Lung (tissue), 11 donors: ENCODE measurements at regions not wholly inside any gene's neighbourhood (a gene's known extent, or its start where the extent isn't known, plus 50 kb on each side); places are given as distances from the start of the nearest gene placed in this dataset.

Source experiments
- ATAC-seq: fragments of 200-7000 bp; cut with Tn5 transposase; one replicate; pipeline ENCODE4 v1.9.1; 2020; ENCODE audit warnings: moderate number of reproducible peaks; ENCODE audit not compliant: insufficient read depth, low FRiP score
- DNase-seq, 3 donors: peaks; one replicate each; pipeline ENCODE4 v3.0.0-alpha.2; 2013 to 2017
- H3K27ac ChIP-seq, 2 donors: one replicate each; pipeline ENCODE4 v1.5.1; 2013; ENCODE audit warnings: mild to moderate bottlenecking in 2 of 2, moderate library complexity in 2 of 2, control low read depth in 1 of 2, inconsistent platforms in 1 of 2, low read depth in 1 of 2, low read length in 1 of 2
- H3K27me3 ChIP-seq, 3 donors: one replicate each; pipeline ENCODE4 v1.5.1; 2013; ENCODE audit warnings: low read length in 2 of 3; ENCODE audit not compliant: control insufficient read depth in 3 of 3, insufficient read depth in 3 of 3
- H3K36me3 ChIP-seq, 4 donors: one replicate each; pipeline ENCODE4 v1.5.1; 2013; ENCODE audit warnings: low read length in 4 of 4, mild to moderate bottlenecking in 1 of 4, moderate library complexity in 1 of 4; ENCODE audit not compliant: control insufficient read depth in 4 of 4, insufficient read depth in 4 of 4
- H3K4me1 ChIP-seq, 5 donors: one replicate each; pipeline ENCODE4 v1.5.1; 2013; ENCODE audit warnings: low read length in 5 of 5, mild to moderate bottlenecking in 2 of 5, moderate library complexity in 1 of 5; ENCODE audit not compliant: control insufficient read depth in 5 of 5, insufficient read depth in 5 of 5
- H3K4me3 ChIP-seq: one replicate; pipeline ENCODE4 v1.5.1; 2013; ENCODE audit warnings: mild to moderate bottlenecking, control low read depth, moderate library complexity
- H3K9ac ChIP-seq, 2 donors: one replicate each; pipeline ENCODE4 v1.5.1; 2013; ENCODE audit warnings: low read length in 2 of 2, control low read depth in 1 of 2; ENCODE audit not compliant: insufficient read depth in 1 of 2
- H3K9me3 ChIP-seq, 4 donors: one replicate each; pipeline ENCODE4 v1.5.1; 2013; ENCODE audit warnings: low read length in 3 of 4, mild to moderate bottlenecking in 1 of 4, moderate library complexity in 1 of 4; ENCODE audit not compliant: control insufficient read depth in 4 of 4, insufficient read depth in 3 of 4
- WGBS, 2 donors: extraction: QIAGEN DNeasy Blood & Tissue Kit; methylation state at CpG; one replicate each; pipeline ENCODE4 v1.1.7; 2013; 5-methylcytosine and 5-hydroxymethylcytosine counted together
- TF ChIP-seq, protein P1 (sequence below): IDR thresholded peaks from 2 replicates; pipeline ENCODE4 v1.5.1; 2012; ENCODE audit warnings: mild to moderate bottlenecking; ENCODE audit errors: control extremely low read depth, extremely low read depth
- donor health status: control.
- donor health status: control.
- donor health status: Bipolar disorder and iron deficiency.
- donor health status: healthy.
- donor health status: DM: yes; HTN: yes; CAD: no.

DNA sequence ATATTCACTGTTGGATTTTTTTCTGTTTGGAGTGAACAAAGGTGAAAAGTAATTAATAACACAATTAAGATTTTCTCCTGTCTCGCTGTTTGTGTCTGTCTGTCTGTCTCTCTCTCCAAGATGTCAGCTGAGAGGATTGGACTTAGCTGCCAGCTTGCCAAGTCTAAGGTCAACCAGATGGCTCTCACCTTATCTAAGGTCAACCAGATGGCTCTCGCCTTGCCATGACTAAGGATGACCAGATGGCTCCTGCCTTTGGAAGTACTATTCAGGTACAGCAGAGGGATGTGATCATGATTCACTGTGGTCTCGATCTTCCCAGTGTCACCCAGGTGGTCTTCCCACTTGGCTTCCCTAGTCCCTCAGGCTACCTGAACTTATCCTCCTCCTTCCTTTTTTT is 1436.4 kb downstream of the UQCRFS1 start:
- no peak overlapping the region for H3K9ac ChIP-seq
- H3K4me1 ChIP-seq: no peaks in the 10 kb centered on the region
- DNase-seq: no peak
- H3K27ac ChIP-seq: no peak overlapping the region
- H3K27me3 ChIP-seq: no peaks in the 10 kb centered on the region
- WGBS, 2 donors: 98 to 100% methylated on average over 3 of the region's 3 CpGs
- H3K4me3 ChIP-seq: no peak overlapping the region
- TF ChIP-seq, protein P1, sequence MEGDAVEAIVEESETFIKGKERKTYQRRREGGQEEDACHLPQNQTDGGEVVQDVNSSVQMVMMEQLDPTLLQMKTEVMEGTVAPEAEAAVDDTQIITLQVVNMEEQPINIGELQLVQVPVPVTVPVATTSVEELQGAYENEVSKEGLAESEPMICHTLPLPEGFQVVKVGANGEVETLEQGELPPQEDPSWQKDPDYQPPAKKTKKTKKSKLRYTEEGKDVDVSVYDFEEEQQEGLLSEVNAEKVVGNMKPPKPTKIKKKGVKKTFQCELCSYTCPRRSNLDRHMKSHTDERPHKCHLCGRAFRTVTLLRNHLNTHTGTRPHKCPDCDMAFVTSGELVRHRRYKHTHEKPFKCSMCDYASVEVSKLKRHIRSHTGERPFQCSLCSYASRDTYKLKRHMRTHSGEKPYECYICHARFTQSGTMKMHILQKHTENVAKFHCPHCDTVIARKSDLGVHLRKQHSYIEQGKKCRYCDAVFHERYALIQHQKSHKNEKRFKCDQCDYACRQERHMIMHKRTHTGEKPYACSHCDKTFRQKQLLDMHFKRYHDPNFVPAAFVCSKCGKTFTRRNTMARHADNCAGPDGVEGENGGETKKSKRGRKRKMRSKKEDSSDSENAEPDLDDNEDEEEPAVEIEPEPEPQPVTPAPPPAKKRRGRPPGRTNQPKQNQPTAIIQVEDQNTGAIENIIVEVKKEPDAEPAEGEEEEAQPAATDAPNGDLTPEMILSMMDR: no peak
- no peak for ATAC-seq
- H3K9me3 ChIP-seq: peaks cover 0 to 39% (median 22%) of the 10 kb centered on the region in 4 donors
- H3K36me3 ChIP-seq: peaks cover 0 to 23% (median 6%) of the 10 kb centered on the region in 4 donors

DNA sequence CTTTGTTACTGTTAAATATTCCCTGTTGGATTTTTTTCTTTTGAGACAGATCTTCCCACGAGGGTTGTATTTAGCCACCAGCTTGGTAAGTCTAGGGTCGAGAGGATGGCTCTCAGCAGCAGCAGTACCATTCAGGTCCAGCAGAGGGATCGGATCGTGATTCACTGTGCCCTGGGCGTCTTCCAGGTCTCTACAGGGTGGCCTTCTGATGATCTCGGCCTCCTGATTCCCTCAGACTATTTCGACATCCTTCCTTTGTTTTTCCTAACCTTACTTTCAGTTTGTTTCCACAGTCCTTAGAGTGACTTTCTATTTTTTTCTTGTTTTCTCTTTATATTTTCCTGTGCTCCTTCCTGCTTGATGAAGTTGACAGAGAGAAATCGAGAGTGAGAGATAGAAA is 1436.9 kb downstream of the UQCRFS1 start:
- ATAC-seq: no peak
- Histone ChIP-seq H3K36me3 (peaks cover 0 to 23% (median 6%) of the 10 kb centered on the region in 4 donors), H3K27me3 (no peaks in the 10 kb centered on the region), H3K4me3 (no peak overlapping the region), H3K27ac (no peak overlapping the region), H3K4me1 (no peaks in the 10 kb centered on the region), H3K9me3 (peaks cover 0 to 43% (median 24%) of the 10 kb centered on the region in 4 donors), H3K9ac (no peak overlapping the region)
- WGBS, 2 donors: 81 to 89% methylated on average over 8 of the region's 8 CpGs
- DNase-seq: no peak
- TF ChIP-seq, protein P1: no peak

DNA sequence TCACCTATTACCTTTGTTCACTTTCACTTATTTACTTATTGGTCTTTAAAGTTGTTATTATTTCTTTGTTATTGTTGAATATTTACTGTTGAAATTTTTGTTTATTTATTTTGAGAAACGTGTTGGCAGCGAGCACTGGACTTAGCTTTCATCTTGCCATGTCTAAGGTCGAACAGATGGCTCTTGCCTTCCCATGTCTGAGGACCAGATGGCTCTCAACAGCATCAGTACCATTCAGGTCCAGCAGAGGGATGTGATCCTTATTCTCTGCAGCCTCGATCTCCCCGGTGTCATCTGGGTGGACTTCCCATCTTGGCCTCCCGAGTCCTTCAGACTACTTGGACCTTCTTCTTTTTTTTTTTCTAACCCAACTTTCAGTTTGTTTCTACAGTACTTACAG is 1437.6 kb downstream of the UQCRFS1 start:
- H3K36me3 ChIP-seq: peaks cover 0 to 23% (median 6%) of the 10 kb centered on the region in 4 donors
- H3K9ac ChIP-seq: no peak overlapping the region
- H3K27me3 ChIP-seq: no peaks in the 10 kb centered on the region
- H3K9me3 ChIP-seq: peaks cover 0 to 47% (median 24%) of the 10 kb centered on the region in 4 donors
- no peak overlapping the region for H3K4me3 ChIP-seq
- TF ChIP-seq, protein P1: no peak
- H3K27ac ChIP-seq: no peak overlapping the region
- no peak for ATAC-seq
- 95 to 96% methylated on average over 6 of the region's 6 CpGs for WGBS, 2 donors
- no peaks in the 10 kb centered on the region for H3K4me1 ChIP-seq
- DNase-seq: no peak

DNA sequence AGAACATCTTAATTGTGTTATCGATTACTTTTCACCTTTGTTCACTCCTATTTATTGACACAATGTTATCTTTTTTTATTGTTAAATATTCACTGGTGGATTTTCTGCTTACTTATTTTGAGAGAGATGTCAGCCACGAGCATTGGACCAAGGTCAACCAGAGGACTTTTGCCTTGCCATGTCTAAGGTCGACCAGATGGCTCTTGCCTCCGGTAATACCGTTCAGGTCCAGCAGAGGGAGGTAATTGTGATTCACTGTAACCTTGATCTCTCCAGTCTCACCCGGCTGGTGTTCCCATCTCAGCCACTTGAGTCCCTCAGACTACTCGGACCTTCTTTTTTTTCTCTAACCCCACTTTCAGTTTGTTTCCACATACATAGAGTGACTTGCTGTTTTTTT is 1438.1 kb downstream of the UQCRFS1 start:
- H3K4me1 ChIP-seq: no peaks in the 10 kb centered on the region
- 89 to 94% methylated on average over 7 of the region's 7 CpGs for WGBS, 2 donors
- peaks cover 0 to 48% (median 27%) of the 10 kb centered on the region in 4 donors for H3K9me3 ChIP-seq
- DNase-seq: no peak
- H3K27me3 ChIP-seq: no peaks in the 10 kb centered on the region
- no peak overlapping the region for H3K4me3 ChIP-seq
- H3K36me3 ChIP-seq: peaks cover 0 to 23% (median 6%) of the 10 kb centered on the region in 4 donors
- no peak for ATAC-seq
- H3K9ac ChIP-seq: no peak overlapping the region
- TF ChIP-seq, protein P1: no peak
- no peak overlapping the region for H3K27ac ChIP-seq
